Lung (tissue), 11 donors: ENCODE measurements at regions not wholly inside any gene's neighbourhood (a gene's known extent, or its start where the extent isn't known, plus 50 kb on each side); places are given as distances from the start of the nearest gene placed in this dataset.

Experiments
- ATAC-seq: fragments of 200-7000 bp; cut with Tn5 transposase; one replicate; pipeline ENCODE4 v1.9.1; 2020; ENCODE audit warnings: moderate number of reproducible peaks; ENCODE audit not compliant: insufficient read depth, low FRiP score
- DNase-seq, 3 donors: peaks; one replicate each; pipeline ENCODE4 v3.0.0-alpha.2; 2013 to 2017
- H3K27ac ChIP-seq, 2 donors: one replicate each; pipeline ENCODE4 v1.5.1; 2013; ENCODE audit warnings: mild to moderate bottlenecking in 2 of 2, moderate library complexity in 2 of 2, control low read depth in 1 of 2, inconsistent platforms in 1 of 2, low read depth in 1 of 2, low read length in 1 of 2
- H3K27me3 ChIP-seq, 3 donors: one replicate each; pipeline ENCODE4 v1.5.1; 2013; ENCODE audit warnings: low read length in 2 of 3; ENCODE audit not compliant: control insufficient read depth in 3 of 3, insufficient read depth in 3 of 3
- H3K36me3 ChIP-seq, 4 donors: one replicate each; pipeline ENCODE4 v1.5.1; 2013; ENCODE audit warnings: low read length in 4 of 4, mild to moderate bottlenecking in 1 of 4, moderate library complexity in 1 of 4; ENCODE audit not compliant: control insufficient read depth in 4 of 4, insufficient read depth in 4 of 4
- H3K4me1 ChIP-seq, 5 donors: one replicate each; pipeline ENCODE4 v1.5.1; 2013; ENCODE audit warnings: low read length in 5 of 5, mild to moderate bottlenecking in 2 of 5, moderate library complexity in 1 of 5; ENCODE audit not compliant: control insufficient read depth in 5 of 5, insufficient read depth in 5 of 5
- H3K4me3 ChIP-seq: one replicate; pipeline ENCODE4 v1.5.1; 2013; ENCODE audit warnings: mild to moderate bottlenecking, control low read depth, moderate library complexity
- H3K9ac ChIP-seq, 2 donors: one replicate each; pipeline ENCODE4 v1.5.1; 2013; ENCODE audit warnings: low read length in 2 of 2, control low read depth in 1 of 2; ENCODE audit not compliant: insufficient read depth in 1 of 2
- H3K9me3 ChIP-seq, 4 donors: one replicate each; pipeline ENCODE4 v1.5.1; 2013; ENCODE audit warnings: low read length in 3 of 4, mild to moderate bottlenecking in 1 of 4, moderate library complexity in 1 of 4; ENCODE audit not compliant: control insufficient read depth in 4 of 4, insufficient read depth in 3 of 4
- WGBS, 2 donors: extraction: QIAGEN DNeasy Blood & Tissue Kit; methylation state at CpG; one replicate each; pipeline ENCODE4 v1.1.7; 2013; 5-methylcytosine and 5-hydroxymethylcytosine counted together
- TF ChIP-seq, protein P1 (sequence below): IDR thresholded peaks from 2 replicates; pipeline ENCODE4 v1.5.1; 2012; ENCODE audit warnings: mild to moderate bottlenecking; ENCODE audit errors: control extremely low read depth, extremely low read depth
- donor health status: control.
- donor health status: control.
- donor health status: Bipolar disorder and iron deficiency.
- donor health status: healthy.
- donor health status: DM: yes; HTN: yes; CAD: no.

- no peak overlapping the region for H3K9ac ChIP-seq
- TF ChIP-seq, protein P1, sequence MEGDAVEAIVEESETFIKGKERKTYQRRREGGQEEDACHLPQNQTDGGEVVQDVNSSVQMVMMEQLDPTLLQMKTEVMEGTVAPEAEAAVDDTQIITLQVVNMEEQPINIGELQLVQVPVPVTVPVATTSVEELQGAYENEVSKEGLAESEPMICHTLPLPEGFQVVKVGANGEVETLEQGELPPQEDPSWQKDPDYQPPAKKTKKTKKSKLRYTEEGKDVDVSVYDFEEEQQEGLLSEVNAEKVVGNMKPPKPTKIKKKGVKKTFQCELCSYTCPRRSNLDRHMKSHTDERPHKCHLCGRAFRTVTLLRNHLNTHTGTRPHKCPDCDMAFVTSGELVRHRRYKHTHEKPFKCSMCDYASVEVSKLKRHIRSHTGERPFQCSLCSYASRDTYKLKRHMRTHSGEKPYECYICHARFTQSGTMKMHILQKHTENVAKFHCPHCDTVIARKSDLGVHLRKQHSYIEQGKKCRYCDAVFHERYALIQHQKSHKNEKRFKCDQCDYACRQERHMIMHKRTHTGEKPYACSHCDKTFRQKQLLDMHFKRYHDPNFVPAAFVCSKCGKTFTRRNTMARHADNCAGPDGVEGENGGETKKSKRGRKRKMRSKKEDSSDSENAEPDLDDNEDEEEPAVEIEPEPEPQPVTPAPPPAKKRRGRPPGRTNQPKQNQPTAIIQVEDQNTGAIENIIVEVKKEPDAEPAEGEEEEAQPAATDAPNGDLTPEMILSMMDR, result no peak
- no peak overlapping the region for H3K27ac ChIP-seq
- no peaks in the 10 kb centered on the region for H3K27me3 ChIP-seq
- WGBS, 2 donors, result 49 to 57% methylated on average over 4 of the region's 4 CpGs
- H3K4me1 ChIP-seq, result peaks cover 3 to 41% (median 11%) of the 10 kb centered on the region in 5 donors
- no peaks in the 10 kb centered on the region for H3K36me3 ChIP-seq
- no peaks in the 10 kb centered on the region for H3K9me3 ChIP-seq
- DNase-seq (no peak), ATAC-seq (no peak)
- no peak overlapping the region for H3K4me3 ChIP-seq
These were observed 138.2 kb upstream of the PKDCC start for GRCh38 chr2:41909584-41909983.

DNA sequence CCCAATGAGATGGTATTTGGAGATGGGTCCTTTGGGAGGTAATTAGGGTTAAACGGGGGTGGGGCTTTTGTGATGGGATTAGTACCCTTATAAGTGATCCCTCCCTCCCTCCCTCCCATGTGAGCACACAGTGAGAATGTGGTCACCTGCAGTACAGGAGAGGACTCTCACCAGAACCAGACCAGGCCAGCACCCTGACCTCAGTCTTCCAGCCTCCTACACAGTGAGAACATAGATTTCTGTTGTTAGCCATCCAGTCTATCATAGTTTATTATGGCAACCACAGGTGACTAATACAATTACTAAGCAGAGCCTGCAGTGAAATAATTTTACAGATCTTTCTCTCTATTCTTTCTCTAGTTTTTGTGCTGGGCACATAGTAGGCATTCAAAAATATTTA is 137.7 kb upstream of the PKDCC start:
- peaks cover 3 to 41% (median 11%) of the 10 kb centered on the region in 5 donors for H3K4me1 ChIP-seq
- WGBS, 2 donors, result 70 to 75% methylated on average over 1 of the region's 1 CpG
- ATAC-seq (no peak), DNase-seq (no peak)
- H3K9me3 ChIP-seq, result no peaks in the 10 kb centered on the region
- TF ChIP-seq, protein P1, result no peak
- H3K4me3 ChIP-seq, result no peak overlapping the region
- no peaks in the 10 kb centered on the region for H3K36me3 ChIP-seq
- H3K9ac ChIP-seq, result no peak overlapping the region
- no peaks in the 10 kb centered on the region for H3K27me3 ChIP-seq
- H3K27ac ChIP-seq, result no peak overlapping the region

GRCh38 chr2:41911033-41911432 is 136.8 kb upstream of the PKDCC start:
- 81 to 86% methylated on average over 3 of the region's 3 CpGs for WGBS, 2 donors

More at GRCh38 chr2:41911033-41911432, 136.8 kb upstream of the PKDCC start:
- Histone ChIP-seq H3K9me3 (no peaks in the 10 kb centered on the region), H3K4me1 (peaks cover 3 to 36% (median 11%) of the 10 kb centered on the region in 5 donors), H3K36me3 (no peaks in the 10 kb centered on the region), H3K9ac (no peak overlapping the region), H3K4me3 (no peak overlapping the region), H3K27me3 (no peaks in the 10 kb centered on the region), H3K27ac (no peak overlapping the region)
- DNase-seq (no peak), ATAC-seq (no peak)
- TF ChIP-seq, protein P1, result no peak
